Parathyroid adenoma (tissue), 2 donors: ENCODE measurements at regions not wholly inside any gene's neighbourhood (a gene's known extent, or its start where the extent isn't known, plus 50 kb on each side); places are given as distances from the start of the nearest gene placed in this dataset.

Experiments
- H2AFZ ChIP-seq: fragments of 300-600 bp; sonication (generic); one replicate; pipeline ENCODE4 v1.7.0; 2017; ENCODE audit warnings: antibody characterized with exemption, mild to moderate bottlenecking
- H3K27ac ChIP-seq: fragments of 300-600 bp; sonication (generic); one replicate; pipeline ENCODE4 v1.7.0; 2017
- H3K27me3 ChIP-seq: fragments of 300-600 bp; sonication (generic); one replicate; pipeline ENCODE4 v1.7.0; 2017; ENCODE audit warnings: low read length; ENCODE audit not compliant: control insufficient read depth, insufficient read depth
- H3K36me3 ChIP-seq: fragments of 300-600 bp; sonication (generic); one replicate; pipeline ENCODE4 v1.7.0; 2017; ENCODE audit warnings: low read length; ENCODE audit not compliant: control insufficient read depth, insufficient read depth
- H3K4me1 ChIP-seq: fragments of 300-600 bp; sonication (generic); one replicate; pipeline ENCODE4 v1.7.0; 2017; ENCODE audit warnings: control low read depth
- H3K4me2 ChIP-seq: fragments of 300-600 bp; sonication (generic); one replicate; pipeline ENCODE4 v1.7.0; 2017; ENCODE audit warnings: low read length
- H3K4me3 ChIP-seq: fragments of 300-600 bp; sonication (generic); one replicate; pipeline ENCODE4 v1.7.0; 2017; ENCODE audit warnings: low read depth, low read length
- H3K79me2 ChIP-seq: fragments of 300-600 bp; sonication (generic); one replicate; pipeline ENCODE4 v1.7.0; 2017; ENCODE audit warnings: control low read depth
- H3K9ac ChIP-seq: fragments of 300-600 bp; sonication (generic); one replicate; pipeline ENCODE4 v1.7.0; 2017; ENCODE audit warnings: mild to moderate bottlenecking
- H3K9me3 ChIP-seq: fragments of 300-600 bp; sonication (generic); one replicate; pipeline ENCODE4 v1.7.0; 2017; ENCODE audit warnings: low read length; ENCODE audit not compliant: control insufficient read depth
- TF ChIP-seq, protein P1 (sequence below): fragments of 300-600 bp; sonication (generic); IDR thresholded peaks from one replicate; pipeline ENCODE4 v1.7.0; 2017; ENCODE audit warnings: antibody characterized with exemption, mild to moderate bottlenecking
- donor health status: primary hyperparathyroidism.

GRCh38 chr3:73805435-73805834 lies 180.7 kb upstream of the PDZRN3 start:
- no peak overlapping the region for H3K9ac ChIP-seq
- H3K4me3 ChIP-seq, result no peak overlapping the region
- H3K36me3 ChIP-seq, result no peaks in the 10 kb centered on the region
- H2AFZ ChIP-seq, result no peak overlapping the region
- TF ChIP-seq, protein P1, sequence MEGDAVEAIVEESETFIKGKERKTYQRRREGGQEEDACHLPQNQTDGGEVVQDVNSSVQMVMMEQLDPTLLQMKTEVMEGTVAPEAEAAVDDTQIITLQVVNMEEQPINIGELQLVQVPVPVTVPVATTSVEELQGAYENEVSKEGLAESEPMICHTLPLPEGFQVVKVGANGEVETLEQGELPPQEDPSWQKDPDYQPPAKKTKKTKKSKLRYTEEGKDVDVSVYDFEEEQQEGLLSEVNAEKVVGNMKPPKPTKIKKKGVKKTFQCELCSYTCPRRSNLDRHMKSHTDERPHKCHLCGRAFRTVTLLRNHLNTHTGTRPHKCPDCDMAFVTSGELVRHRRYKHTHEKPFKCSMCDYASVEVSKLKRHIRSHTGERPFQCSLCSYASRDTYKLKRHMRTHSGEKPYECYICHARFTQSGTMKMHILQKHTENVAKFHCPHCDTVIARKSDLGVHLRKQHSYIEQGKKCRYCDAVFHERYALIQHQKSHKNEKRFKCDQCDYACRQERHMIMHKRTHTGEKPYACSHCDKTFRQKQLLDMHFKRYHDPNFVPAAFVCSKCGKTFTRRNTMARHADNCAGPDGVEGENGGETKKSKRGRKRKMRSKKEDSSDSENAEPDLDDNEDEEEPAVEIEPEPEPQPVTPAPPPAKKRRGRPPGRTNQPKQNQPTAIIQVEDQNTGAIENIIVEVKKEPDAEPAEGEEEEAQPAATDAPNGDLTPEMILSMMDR, result no peak
- H3K9me3 ChIP-seq, result no peaks in the 10 kb centered on the region
- H3K27ac ChIP-seq, result no peak overlapping the region
- H3K27me3 ChIP-seq, result no peaks in the 10 kb centered on the region
- H3K79me2 ChIP-seq, result no peaks in the 10 kb centered on the region
- no peak overlapping the region for H3K4me2 ChIP-seq
- no peaks in the 10 kb centered on the region for H3K4me1 ChIP-seq

DNA sequence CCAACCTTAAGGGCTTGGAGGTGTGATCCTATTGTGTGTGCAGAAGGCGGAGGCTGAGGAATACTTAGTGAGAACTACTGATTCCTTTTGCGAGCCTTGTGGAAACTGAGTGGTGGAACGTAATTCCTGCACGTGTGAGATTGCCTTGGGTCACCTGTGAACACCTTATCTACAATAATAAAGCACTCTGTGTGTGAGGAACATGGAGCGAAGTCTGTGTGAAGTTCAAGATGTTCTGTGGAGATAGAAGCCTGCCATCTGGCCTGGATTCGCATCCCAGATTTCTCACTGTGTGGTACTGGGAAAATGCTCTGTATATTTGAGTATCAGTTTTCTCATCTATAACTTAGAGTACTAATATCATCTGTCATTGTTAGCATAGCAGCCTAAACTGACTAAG lies 179.5 kb upstream of the PDZRN3 start:
- Histone ChIP-seq H2AFZ (no peak overlapping the region), H3K9me3 (no peaks in the 10 kb centered on the region), H3K79me2 (no peaks in the 10 kb centered on the region), H3K4me1 (no peaks in the 10 kb centered on the region), H3K27me3 (no peaks in the 10 kb centered on the region), H3K4me2 (no peak overlapping the region), H3K27ac (no peak overlapping the region), H3K9ac (no peak overlapping the region), H3K36me3 (no peaks in the 10 kb centered on the region), H3K4me3 (no peak overlapping the region)
- TF ChIP-seq, protein P1, result no peak

GRCh38 chr3:73801444-73801843 lies 176.7 kb upstream of the PDZRN3 start:
- Histone ChIP-seq H3K4me2 (no peak overlapping the region), H2AFZ (no peak overlapping the region), H3K79me2 (no peaks in the 10 kb centered on the region), H3K4me3 (no peak overlapping the region), H3K27ac (no peak overlapping the region), H3K9me3 (no peaks in the 10 kb centered on the region), H3K4me1 (no peaks in the 10 kb centered on the region), H3K36me3 (no peaks in the 10 kb centered on the region), H3K27me3 (no peaks in the 10 kb centered on the region), H3K9ac (no peak overlapping the region)
- TF ChIP-seq, protein P1, result no peak

GRCh38 chr3:73797311-73797710 lies 172.6 kb upstream of the PDZRN3 start:
- H2AFZ ChIP-seq, result no peak overlapping the region
- no peak overlapping the region for H3K4me3 ChIP-seq
- no peaks in the 10 kb centered on the region for H3K27me3 ChIP-seq
- H3K9me3 ChIP-seq, result no peaks in the 10 kb centered on the region
- H3K4me2 ChIP-seq, result no peak overlapping the region
- TF ChIP-seq, protein P1, result no peak
- H3K9ac ChIP-seq, result no peak overlapping the region
- H3K27ac ChIP-seq, result no peak overlapping the region
- no peaks in the 10 kb centered on the region for H3K79me2 ChIP-seq
- no peaks in the 10 kb centered on the region for H3K4me1 ChIP-seq
- H3K36me3 ChIP-seq, result no peaks in the 10 kb centered on the region

GRCh38 chr3:73796382-73796781 lies 171.6 kb upstream of the PDZRN3 start:
- no peaks in the 10 kb centered on the region for H3K27me3 ChIP-seq
- H3K27ac ChIP-seq, result no peak overlapping the region
- H3K79me2 ChIP-seq, result no peaks in the 10 kb centered on the region
- no peaks in the 10 kb centered on the region for H3K4me1 ChIP-seq
- H3K9me3 ChIP-seq, result no peaks in the 10 kb centered on the region
- H2AFZ ChIP-seq, result no peak overlapping the region
- TF ChIP-seq, protein P1, result no peak
- H3K36me3 ChIP-seq, result no peaks in the 10 kb centered on the region
- no peak overlapping the region for H3K4me2 ChIP-seq
- H3K9ac ChIP-seq, result no peak overlapping the region
- H3K4me3 ChIP-seq, result no peak overlapping the region
